GM12874 (cell line): ENCODE measurements at regions not wholly inside any gene's neighbourhood (a gene's known extent, or its start where the extent isn't known, plus 50 kb on each side); places are given as distances from the start of the nearest gene placed in this dataset.

Experiments
- TF ChIP-seq, protein P1 (sequence below): IDR thresholded peaks from 2 replicates; pipeline ENCODE4 v1.5.1; 2011; ENCODE audit warnings: low read depth, mild to moderate bottlenecking, control low read depth, low read length, moderate library complexity; ENCODE audit not compliant: insufficient read depth

DNA sequence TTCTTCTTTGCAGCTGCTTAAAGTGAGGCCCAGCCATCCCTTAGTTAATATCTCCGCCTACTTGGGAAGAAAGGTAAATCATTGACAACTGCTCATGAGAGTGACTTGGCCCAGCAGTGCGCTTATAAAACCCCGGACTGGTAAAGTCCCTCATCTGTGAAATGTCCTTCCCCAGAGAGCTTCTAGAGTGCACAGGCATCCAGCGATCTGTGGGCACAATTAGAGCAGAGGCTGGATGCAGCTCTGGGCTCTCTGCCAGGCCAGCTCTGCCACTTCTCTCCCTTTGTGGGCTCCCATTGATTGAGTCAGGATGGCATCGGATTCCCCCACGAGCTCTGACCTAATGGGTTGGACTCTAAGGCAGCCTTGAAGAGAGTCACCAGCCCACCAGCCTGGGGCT is 219.0 kb upstream of the LINGO1 start:
- TF ChIP-seq, protein P1, sequence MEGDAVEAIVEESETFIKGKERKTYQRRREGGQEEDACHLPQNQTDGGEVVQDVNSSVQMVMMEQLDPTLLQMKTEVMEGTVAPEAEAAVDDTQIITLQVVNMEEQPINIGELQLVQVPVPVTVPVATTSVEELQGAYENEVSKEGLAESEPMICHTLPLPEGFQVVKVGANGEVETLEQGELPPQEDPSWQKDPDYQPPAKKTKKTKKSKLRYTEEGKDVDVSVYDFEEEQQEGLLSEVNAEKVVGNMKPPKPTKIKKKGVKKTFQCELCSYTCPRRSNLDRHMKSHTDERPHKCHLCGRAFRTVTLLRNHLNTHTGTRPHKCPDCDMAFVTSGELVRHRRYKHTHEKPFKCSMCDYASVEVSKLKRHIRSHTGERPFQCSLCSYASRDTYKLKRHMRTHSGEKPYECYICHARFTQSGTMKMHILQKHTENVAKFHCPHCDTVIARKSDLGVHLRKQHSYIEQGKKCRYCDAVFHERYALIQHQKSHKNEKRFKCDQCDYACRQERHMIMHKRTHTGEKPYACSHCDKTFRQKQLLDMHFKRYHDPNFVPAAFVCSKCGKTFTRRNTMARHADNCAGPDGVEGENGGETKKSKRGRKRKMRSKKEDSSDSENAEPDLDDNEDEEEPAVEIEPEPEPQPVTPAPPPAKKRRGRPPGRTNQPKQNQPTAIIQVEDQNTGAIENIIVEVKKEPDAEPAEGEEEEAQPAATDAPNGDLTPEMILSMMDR: no peak

DNA sequence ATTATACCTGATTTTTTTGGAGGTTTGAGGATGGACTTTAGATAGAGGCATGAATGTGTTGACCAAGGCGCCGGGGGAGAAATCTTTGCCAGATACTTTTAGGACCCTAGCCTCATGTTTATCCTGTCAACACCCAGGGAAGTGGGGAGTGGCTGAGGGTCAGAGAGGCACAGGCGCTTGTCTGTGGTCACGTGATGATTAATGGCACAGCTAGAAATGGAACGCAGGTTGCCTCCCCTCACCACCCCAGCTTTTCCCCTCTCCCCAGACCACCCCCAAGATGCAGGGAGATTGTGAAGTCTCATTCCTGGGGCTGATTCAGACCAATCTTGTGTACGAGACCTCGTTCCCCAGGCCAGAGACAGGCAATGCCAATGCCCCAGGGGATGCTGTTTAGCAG is 218.4 kb upstream of the LINGO1 start:
- TF ChIP-seq, protein P1: no peak

GRCh38 chr15:77846986-77847385 is 214.3 kb upstream of the LINGO1 start:
- TF ChIP-seq, protein P1: no peak

GRCh38 chr15:77846360-77846759 is 213.6 kb upstream of the LINGO1 start:
- TF ChIP-seq, protein P1: no peak

- TF ChIP-seq, protein P1: no peak
Observed at GRCh38 chr15:77844798-77845446, 212.2 kb upstream of the LINGO1 start.

DNA sequence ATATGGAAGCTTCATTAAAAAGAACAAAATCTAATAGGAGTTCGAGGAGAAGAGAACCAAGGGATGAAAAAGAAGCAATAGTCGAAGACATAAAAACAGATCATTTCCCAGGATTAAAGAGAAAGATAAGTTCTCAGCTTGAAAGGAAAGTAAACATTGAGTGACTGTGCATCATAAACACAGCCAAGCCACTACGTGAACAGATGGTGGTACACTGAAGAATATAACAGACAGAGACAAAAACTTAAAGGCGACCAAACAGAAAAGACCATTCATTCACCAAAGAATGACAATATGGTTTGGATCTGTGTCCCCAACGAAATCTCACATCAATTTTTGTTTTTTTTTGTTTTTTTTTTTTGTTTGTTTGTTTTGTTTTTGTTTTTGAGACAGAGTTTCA is 210.8 kb upstream of the LINGO1 start:
- TF ChIP-seq, protein P1: no peak

GRCh38 chr15:77840991-77841775 is 208.5 kb upstream of the LINGO1 start:
- TF ChIP-seq, protein P1: no peak
